H1 (cell line): ENCODE measurements at regions not wholly inside any gene's neighbourhood (a gene's known extent, or its start where the extent isn't known, plus 50 kb on each side); places are given as distances from the start of the nearest gene placed in this dataset.

ENCODE experiments used
- CTCF ChIA-PET: fragments of 300-600 bp; sonication (Branson Sonifier 250); formaldehyde crosslinking; loops from one replicate; lab custom pipeline; 2021; ENCODE audit not compliant: partially characterized antibody; lab: Charles Lee
- POLR2A ChIA-PET: fragments of 300-600 bp; sonication (Branson Sonifier 250); formaldehyde crosslinking; loops from one replicate; lab custom pipeline; 2021; ENCODE audit warnings: inconsistent platforms; ENCODE audit not compliant: partially characterized antibody; lab: Charles Lee
- DNase-seq, 2 experiments: peaks; one replicate each; pipeline versions ENCODE4 v3.0.0 to v3.0.0-alpha.2; 2010 to 2022; ENCODE audit warnings: low spot score in 2 of 2, low read depth in 1 of 2, mixed read lengths in 1 of 2
- FAIRE-seq: peaks from 2 replicates; lab custom pipeline; 2011; peaks lifted over from hg19 to GRCh38; lab: Jason Lieb, UNC
- H2AFZ ChIP-seq: 2 replicates; pipeline ENCODE4 v1.8.1; 2012; ENCODE audit warnings: low read length, inconsistent platforms
- H2AK5ac ChIP-seq: 2 replicates; pipeline ENCODE4 v1.6.1; 2013; ENCODE audit warnings: low read depth, low read length
- H2BK120ac ChIP-seq: replicated peaks from 2 replicates; pipeline ENCODE3; 2013; ENCODE audit warnings: low read depth, low read length, inconsistent platforms
- H2BK12ac ChIP-seq: 2 replicates; pipeline ENCODE4 v1.6.1; 2013; ENCODE audit warnings: low read depth, low read length
- H2BK15ac ChIP-seq: 2 replicates; pipeline ENCODE4 v1.6.1; 2013; ENCODE audit warnings: low read length
- H2BK20ac ChIP-seq: 2 replicates; pipeline ENCODE4 v1.6.1; 2013; ENCODE audit warnings: low read length
- H2BK5ac ChIP-seq: 2 replicates; pipeline ENCODE4 v1.6.1; 2013; ENCODE audit warnings: low read depth, low read length
- H3K14ac ChIP-seq: 2 replicates; pipeline ENCODE4 v1.6.1; 2013; ENCODE audit warnings: inconsistent platforms; ENCODE audit not compliant: insufficient read length
- H3K18ac ChIP-seq: 2 replicates; pipeline ENCODE4 v1.6.1; 2013; ENCODE audit warnings: low read length; ENCODE audit errors: extremely low read depth
- H3K23ac ChIP-seq: 2 replicates; pipeline ENCODE4 v1.6.1; 2013; ENCODE audit warnings: inconsistent platforms; ENCODE audit not compliant: insufficient read length
- H3K23me2 ChIP-seq: 2 replicates; pipeline ENCODE4 v1.6.1; 2013; ENCODE audit warnings: low read depth, low read length
- H3K27ac ChIP-seq: 2 replicates; pipeline ENCODE4 v1.6.1; 2011; ENCODE audit warnings: low read depth, low read length, inconsistent platforms
- H3K27me3 ChIP-seq, 4 experiments: replicated peaks in 1 of 4; 1 replicate in 1 of 4; 2 replicates in 3 of 4; pipeline versions ENCODE4 v1.6.1 to v1.8.1; 2011 to 2013; ENCODE audit warnings: low read length in 3 of 4, mild to moderate bottlenecking in 3 of 4, inconsistent platforms in 2 of 4, mixed read lengths in 2 of 4, moderate library complexity in 1 of 4; ENCODE audit not compliant: control insufficient read depth in 3 of 4, insufficient read depth in 3 of 4; ENCODE audit errors: extremely low read depth in 1 of 4
- H3K36me3 ChIP-seq, 4 experiments: 2 replicates each; pipeline versions ENCODE4 v1.6.1 to v1.8.1; 2011 to 2013; ENCODE audit warnings: mild to moderate bottlenecking in 4 of 4, low read length in 3 of 4, moderate library complexity in 2 of 4, control low read depth in 1 of 4, inconsistent platforms in 1 of 4; ENCODE audit not compliant: insufficient read depth in 4 of 4, control insufficient read depth in 2 of 4
- H3K4ac ChIP-seq: replicated peaks from 2 replicates; pipeline ENCODE3; 2013; ENCODE audit warnings: low read length, low read depth, mixed read lengths, inconsistent platforms; ENCODE audit not compliant: insufficient read length
- H3K4me1 ChIP-seq, 4 experiments: replicated peaks in 1 of 4; 1 replicate in 1 of 4; 2 replicates in 3 of 4; pipeline versions ENCODE4 v1.6.1 to v1.8.1; 2011 to 2013; ENCODE audit warnings: low read length in 3 of 4, inconsistent platforms in 2 of 4, mixed read lengths in 1 of 4; ENCODE audit not compliant: insufficient read depth in 4 of 4, control insufficient read depth in 3 of 4
- H3K4me2 ChIP-seq, 2 experiments: 2 replicates each; pipeline versions ENCODE4 v1.6.1 to v1.8.1; 2011 to 2013; ENCODE audit warnings: low read depth in 2 of 2, low read length in 2 of 2, control low read depth in 1 of 2, inconsistent platforms in 1 of 2, mild to moderate bottlenecking in 1 of 2; ENCODE audit not compliant: insufficient read depth in 1 of 2
- H3K4me3 ChIP-seq, 4 experiments: fragments of 200-600, 300-600 bp in 1 of 4; sonication (generic), shearing (Covaris generic), sonication (Bioruptor Twin) in 1 of 4; 2 replicates each; pipeline versions ENCODE4 v1.5.1 to v1.8.1; 2011 to 2016; ENCODE audit warnings: low read length in 4 of 4, low read depth in 3 of 4, control low read depth in 2 of 4, inconsistent platforms in 2 of 4, mild to moderate bottlenecking in 2 of 4, mixed read lengths in 1 of 4, moderate library complexity in 1 of 4; ENCODE audit not compliant: insufficient read depth in 2 of 4; ENCODE audit errors: extremely low read depth in 1 of 4
- H3K56ac ChIP-seq: replicated peaks from 2 replicates; pipeline ENCODE3; 2013; ENCODE audit warnings: low read depth, mild to moderate bottlenecking, mixed read lengths, low read length, inconsistent platforms; ENCODE audit not compliant: insufficient read length
- H3K79me1 ChIP-seq: 2 replicates; pipeline ENCODE4 v1.6.1; 2013; ENCODE audit warnings: low read depth, low read length, control low read depth
- H3K79me2 ChIP-seq, 2 experiments: 2 replicates each; pipeline versions ENCODE4 v1.6.1 to v1.8.1; 2012 to 2013; ENCODE audit warnings: low read length in 2 of 2, mild to moderate bottlenecking in 2 of 2, inconsistent platforms in 1 of 2; ENCODE audit not compliant: insufficient read depth in 2 of 2, control insufficient read depth in 1 of 2
- H3K9ac ChIP-seq, 4 experiments: replicated peaks in 1 of 4; 1 replicate in 1 of 4; 2 replicates in 3 of 4; pipeline versions ENCODE4 v1.6.1 to v1.8.1; 2011 to 2013; ENCODE audit warnings: low read depth in 3 of 4, low read length in 3 of 4, control low read depth in 2 of 4, mild to moderate bottlenecking in 2 of 4, moderate library complexity in 2 of 4, inconsistent platforms in 1 of 4; ENCODE audit errors: extremely low read depth in 1 of 4
- H3K9me3 ChIP-seq, 2 experiments: 2 replicates each; pipeline versions ENCODE4 v1.6.1 to v1.8.1; 2012 to 2013; ENCODE audit warnings: mild to moderate bottlenecking in 2 of 2, moderate library complexity in 2 of 2, control low read depth in 1 of 2, inconsistent platforms in 1 of 2, low read depth in 1 of 2, low read length in 1 of 2, mixed read lengths in 1 of 2; ENCODE audit not compliant: insufficient read depth in 2 of 2
- H4K20me1 ChIP-seq, 2 experiments: replicated peaks in 1 of 2; 2 replicates each; pipeline versions ENCODE3 to v1.8.1; 2011 to 2013; ENCODE audit warnings: inconsistent platforms in 2 of 2, low read length in 2 of 2, mild to moderate bottlenecking in 1 of 2; ENCODE audit not compliant: insufficient read depth in 2 of 2, control insufficient read depth in 1 of 2
- H4K5ac ChIP-seq: 2 replicates; pipeline ENCODE4 v1.6.1; 2013; ENCODE audit warnings: low read length, low read depth, mixed read lengths, inconsistent platforms; ENCODE audit not compliant: insufficient read length
- H4K8ac ChIP-seq: 2 replicates; pipeline ENCODE4 v1.8.0; 2013; ENCODE audit warnings: mild to moderate bottlenecking, moderate library complexity, low read length, inconsistent platforms; ENCODE audit not compliant: insufficient read depth; ENCODE audit errors: extremely low read depth
- H4K91ac ChIP-seq: replicated peaks from 2 replicates; pipeline ENCODE3; 2013; ENCODE audit warnings: low read length, mixed read lengths, inconsistent platforms; ENCODE audit not compliant: insufficient read length
- CREB1 ChIP-seq: IDR thresholded peaks from 2 replicates; pipeline ENCODE4 v1.6.1; 2012; ENCODE audit warnings: inconsistent platforms
- CTCF ChIP-seq, 3 experiments: IDR thresholded peaks; 1 replicate in 2 of 3; 2 replicates in 1 of 3; pipeline versions ENCODE4 v1.5.1 to v1.6.1; 2011; ENCODE audit warnings: low read length in 3 of 3, mild to moderate bottlenecking in 3 of 3, inconsistent platforms in 2 of 3, low read depth in 1 of 3, moderate library complexity in 1 of 3; ENCODE audit not compliant: insufficient read depth in 1 of 3; ENCODE audit errors: control extremely low read depth in 1 of 3
- E2F6 ChIP-seq: IDR thresholded peaks from 2 replicates; pipeline ENCODE4 v1.6.1; 2012; ENCODE audit warnings: inconsistent platforms
- EZH2 ChIP-seq: fragments of 200-600 bp; sonication (generic); IDR thresholded peaks from 2 replicates; pipeline ENCODE4 v1.7.1; 2012; ENCODE audit warnings: low read depth, mild to moderate bottlenecking, moderate library complexity, low read length, inconsistent platforms; ENCODE audit not compliant: severe bottlenecking
- KDM1A ChIP-seq: fragments of 200-600, 300-600 bp; sonication (generic); IDR thresholded peaks from 2 replicates; pipeline ENCODE4 v1.7.1; 2016; ENCODE audit warnings: mild to moderate bottlenecking, low read length, borderline replicate concordance
- KDM4A ChIP-seq: IDR thresholded peaks from one replicate; pipeline ENCODE4 v1.7.1; 2012; ENCODE audit warnings: low read depth, mild to moderate bottlenecking, moderate library complexity, low read length, inconsistent platforms; ENCODE audit not compliant: severe bottlenecking
- KDM5A ChIP-seq: fragments of 200-600 bp; IDR thresholded peaks from 2 replicates; pipeline ENCODE4 v1.7.1; 2012; ENCODE audit warnings: mild to moderate bottlenecking, low read length, inconsistent platforms, mixed read lengths
- POU5F1 ChIP-seq: IDR thresholded peaks from 2 replicates; pipeline ENCODE4 v1.6.1; 2011; ENCODE audit warnings: low read depth, mild to moderate bottlenecking, low read length, moderate library complexity
- TBP ChIP-seq: IDR thresholded peaks from 2 replicates; pipeline ENCODE4 v1.6.1; 2011; ENCODE audit warnings: low read depth, low read length, improper control_type of control experiment
- TCF12 ChIP-seq: IDR thresholded peaks from 2 replicates; pipeline ENCODE4 v1.6.1; 2011; ENCODE audit warnings: low read depth, mild to moderate bottlenecking, low read length
- ZNF274 ChIP-seq: IDR thresholded peaks from 2 replicates; pipeline ENCODE4 v1.7.0; 2012; ENCODE audit warnings: low read length, borderline replicate concordance; ENCODE audit errors: extremely low read depth
- WGBS, 2 experiments: shearing (Covaris generic) in 1 of 2; methylation state at CpG; one replicate each; pipeline versions ENCODE4 v1.1.6 to v1.1.7; 2013 to 2015; ENCODE audit warnings: low lambda C conversion rate in 2 of 2, mixed read lengths in 2 of 2, inconsistent platforms in 1 of 2, low coverage in 1 of 2, missing lambda C conversion rate in 1 of 2; ENCODE audit not compliant: insufficient replicate concordance in 2 of 2, insufficient coverage in 1 of 2, insufficient read length in 1 of 2; ENCODE audit errors: extremely low coverage in 1 of 2, missing lambda C conversion rate in 1 of 2; 5-methylcytosine and 5-hydroxymethylcytosine counted together

GRCh38 chr10:4696186-4696585 is 129.8 kb upstream of the AKR1E2 start:
- Histone ChIP-seq H2BK12ac (no peak overlapping the region), H3K27me3 (no peaks in the 10 kb centered on the region), H3K56ac (no peak overlapping the region), H2AFZ (no peak overlapping the region), H3K27ac (no peak overlapping the region), H3K36me3 (no peaks in the 10 kb centered on the region), H3K9ac (no peak overlapping the region), H3K18ac (no peak overlapping the region), H2BK5ac (no peak overlapping the region), H3K14ac (no peak overlapping the region), H3K4me2 (no peak overlapping the region), H3K4me1 (peaks cover 0 to 2% (median 0%) of the 10 kb centered on the region in 4 experiments; a peak in 1 of 7 replicates), H3K9me3 (no peaks in the 10 kb centered on the region), H3K79me2 (no peaks in the 10 kb centered on the region), H4K91ac (no peak overlapping the region), H2BK15ac (no peak overlapping the region), H3K23me2 (peaks cover 3% of the 10 kb centered on the region; the same call in 1 of the 2 replicates), H4K5ac (no peak overlapping the region), H4K20me1 (no peaks in the 10 kb centered on the region), H2BK120ac (no peak overlapping the region), H4K8ac (no peak overlapping the region), H3K23ac (no peak overlapping the region), H3K4me3 (no peak overlapping the region), H2BK20ac (no peak overlapping the region), H2AK5ac (no peak overlapping the region), H3K4ac (no peak overlapping the region), H3K79me1 (no peaks in the 10 kb centered on the region)
- ChIA-PET POLR2A (no interaction called here), CTCF (interaction anchor here (0.9 to 1.0 kb wide), 2 partner anchors 15 to 40 kb away, joined by 3 read pairs; no protein-coding TSS in a partner anchor)
- WGBS, 2 experiments = 90% methylated on average over 3 of the region's 3 CpGs; no CpG with 5 or more reads in 1 of the 2 experiments
- DNase-seq (no peak), FAIRE-seq (no peak)
- TF ChIP-seq TCF12 = no peak
- no peak for TF ChIP-seq KDM5A
- TF ChIP-seq CTCF (IDR thresholded peaks at IDR 0.05; ENCODE audit: control extremely low read depth in 1 of 3, insufficient read depth in 1 of 3, low read depth in 1 of 3, low read length in 3 of 3) = no peak
- TF ChIP-seq KDM4A = no peak
- no peak for TF ChIP-seq TBP
- TF ChIP-seq CREB1 = no peak
- no peak for TF ChIP-seq ZNF274
- no peak for TF ChIP-seq POU5F1
- no peak for TF ChIP-seq EZH2
- TF ChIP-seq KDM1A = no peak
- no peak for TF ChIP-seq E2F6
